GM19455 (cell line): ENCODE measurements at regions not wholly inside any gene's neighbourhood (a gene's known extent, or its start where the extent isn't known, plus 50 kb on each side); places are given as distances from the start of the nearest gene placed in this dataset.
"Not testable (repeated sequence)": the region's sequence is repeated elsewhere in the genome, so short reads cannot be mapped to it uniquely, and the experiment has no call there.

Source experiments
- ATAC-seq: cut with Tn5 transposase; IDR thresholded peaks from one replicate; pipeline ENCODE4 v1.9.1; 2021; ENCODE audit not compliant: unreplicated experiment

DNA sequence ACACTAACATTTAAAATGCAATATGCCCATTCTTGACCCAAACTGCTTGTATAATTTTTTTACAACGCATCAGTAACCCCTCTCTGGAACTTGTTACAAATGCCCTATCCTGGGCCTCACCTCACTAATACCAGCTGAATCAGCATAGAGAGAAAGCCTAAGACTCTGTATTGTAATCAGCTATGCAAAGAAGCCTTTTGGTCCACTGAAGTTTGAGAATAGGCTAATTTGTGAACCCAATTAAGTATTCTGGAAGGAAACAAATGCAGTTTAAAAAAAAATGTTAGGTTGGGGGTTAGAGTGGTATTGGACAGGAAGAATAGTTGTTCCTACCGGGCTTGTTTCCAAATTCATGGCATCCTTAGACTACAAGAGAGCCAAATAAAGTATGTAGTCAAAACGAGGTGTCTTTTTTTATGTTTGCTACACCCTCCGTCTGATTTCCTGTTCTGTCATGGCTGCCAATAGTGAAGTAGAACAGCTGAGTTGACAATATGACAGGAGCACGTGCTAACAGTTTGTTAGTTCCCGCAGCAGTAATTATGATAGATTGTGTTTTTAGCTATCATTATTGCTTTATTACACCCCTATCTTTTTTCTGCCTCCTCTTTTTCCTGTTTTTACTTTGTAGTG, 1048.7 kb upstream of the NUDT12 start:
- no peak for ATAC-seq

DNA sequence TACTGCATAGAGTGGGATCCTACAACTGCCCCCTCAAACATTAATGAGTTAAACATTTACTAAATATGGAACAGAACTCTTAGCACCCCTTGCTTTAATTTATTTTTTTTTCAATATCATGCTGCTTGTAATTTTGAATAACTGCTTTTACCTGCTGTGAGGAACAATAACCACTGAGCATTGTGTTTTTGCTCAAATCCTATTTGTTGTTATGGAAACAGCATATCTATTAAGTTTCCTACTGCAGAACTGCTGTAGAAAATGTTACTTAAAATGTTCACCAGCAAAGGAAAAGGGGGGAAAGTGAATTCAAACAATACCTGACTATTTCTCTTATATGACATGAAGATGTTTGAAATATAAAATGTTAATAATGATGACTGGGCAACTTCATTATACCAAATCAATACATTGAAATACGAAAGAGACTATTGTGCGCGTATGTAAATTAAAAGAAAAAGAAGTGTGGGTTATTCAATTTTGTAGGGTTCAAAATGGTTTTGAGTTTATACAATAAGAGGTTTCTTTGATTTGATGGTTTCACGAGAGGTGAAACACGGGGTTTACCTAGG, 1043.8 kb upstream of the NUDT12 start:
- ATAC-seq, result no peak

DNA sequence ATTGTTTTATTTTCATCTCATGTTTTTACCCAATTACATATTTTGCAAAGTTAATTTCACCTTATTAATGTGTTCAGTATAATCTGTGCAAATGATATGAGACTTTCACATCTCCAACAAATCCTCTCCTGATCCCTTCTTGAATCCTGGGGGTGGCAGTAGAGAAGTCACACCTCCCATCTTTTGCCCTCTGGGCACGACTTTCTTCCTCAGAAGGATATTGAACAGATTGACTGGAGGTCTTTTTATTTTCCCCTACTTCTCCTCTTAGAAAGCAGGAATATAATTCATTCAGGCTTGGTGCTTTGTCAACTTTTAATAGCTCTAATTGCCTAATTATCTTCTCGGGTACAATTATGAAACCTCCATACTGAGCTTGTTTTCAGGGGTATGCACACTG, 1037.1 kb upstream of the NUDT12 start:
- ATAC-seq, result no peak

DNA sequence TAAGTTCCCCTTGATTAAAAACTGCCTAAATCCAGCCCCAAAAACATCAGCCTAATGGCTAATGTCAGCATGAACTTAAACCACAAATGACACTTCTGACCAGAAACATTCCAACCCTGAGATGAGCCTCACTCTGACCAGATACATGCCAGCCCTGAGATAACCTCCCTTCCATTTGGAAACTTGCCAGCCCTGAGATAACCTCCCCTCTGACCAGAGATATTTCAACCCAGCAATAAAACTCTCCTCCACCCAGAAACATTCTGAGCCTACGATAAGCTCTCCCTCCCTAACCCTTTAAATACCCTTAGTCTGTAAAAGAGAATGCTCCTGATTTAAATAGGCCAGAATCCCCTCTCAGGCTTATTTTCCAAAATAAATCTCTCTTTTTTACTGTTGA, 1035.7 kb upstream of the NUDT12 start:
- ATAC-seq, result no peak

DNA sequence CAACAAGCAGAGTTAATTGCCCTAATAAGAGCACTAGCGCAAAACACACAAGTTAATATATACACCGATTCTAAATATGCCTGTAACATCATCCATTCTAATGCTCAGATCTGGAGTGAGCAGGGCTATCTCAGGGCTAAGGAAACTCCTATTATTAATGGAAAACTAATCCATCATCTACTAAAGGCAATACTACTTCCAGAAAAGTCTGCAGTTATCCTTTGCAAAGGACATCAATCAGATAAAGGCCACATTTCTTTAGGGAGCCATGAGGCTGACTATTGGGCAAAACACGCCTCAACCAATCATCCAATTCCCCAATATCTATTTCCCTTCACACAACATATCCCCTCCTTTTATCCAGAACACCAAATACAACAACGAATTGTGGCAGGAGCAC, 1032.3 kb upstream of the NUDT12 start:
- no peak for ATAC-seq

DNA sequence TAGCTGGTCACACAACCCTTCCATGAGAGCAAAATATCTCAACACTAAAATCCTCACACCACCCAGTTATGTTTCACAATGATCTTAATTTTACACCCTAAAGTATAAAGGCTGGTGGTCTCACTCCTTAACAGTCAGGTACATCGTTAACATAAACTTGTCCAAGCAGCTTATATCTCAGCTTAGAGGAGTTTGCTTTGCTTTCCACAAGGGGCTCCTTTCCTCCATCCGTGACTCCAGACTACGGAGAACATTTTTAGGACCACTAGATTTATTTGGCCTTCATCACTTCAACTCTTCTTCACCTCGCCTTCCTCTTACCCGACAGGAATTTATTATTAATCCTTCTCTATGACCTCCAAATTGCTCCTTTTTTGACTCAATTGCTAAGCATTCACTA, 1014.1 kb upstream of the NUDT12 start:
- ATAC-seq, result no peak

DNA sequence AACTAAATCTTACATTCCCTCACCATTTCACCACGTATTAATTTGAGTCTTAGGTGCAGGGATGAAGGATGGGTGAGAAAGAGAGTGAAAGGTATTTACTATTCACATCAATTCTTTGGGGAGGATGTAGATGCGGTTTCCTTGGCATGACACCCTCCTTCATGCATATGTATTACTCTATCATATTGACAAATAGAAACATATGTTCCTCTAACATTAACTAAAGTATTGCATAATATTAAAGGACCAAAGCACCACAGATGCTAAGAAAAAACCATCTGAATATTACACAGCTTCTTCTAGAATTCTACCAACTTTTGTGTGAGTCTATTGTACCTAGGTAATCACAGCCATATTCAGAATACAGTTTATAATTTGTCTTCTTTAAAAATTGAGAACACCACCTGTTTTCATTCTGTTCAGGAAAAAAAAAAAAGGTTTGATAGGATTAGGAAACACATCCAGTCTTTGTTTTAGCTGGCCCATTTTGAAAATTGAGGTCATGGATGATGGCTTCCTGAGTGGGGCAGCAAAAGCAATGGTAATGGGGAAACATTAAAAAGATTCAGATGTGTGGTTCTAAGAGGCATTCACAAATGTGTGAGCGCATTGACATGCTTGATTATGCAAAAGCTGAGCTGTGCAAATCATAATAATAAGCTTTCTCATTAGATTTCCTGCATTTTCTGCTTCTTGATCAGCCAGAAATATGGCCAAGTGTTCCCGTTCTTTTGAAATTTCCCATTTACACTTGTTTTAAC, 1011.5 kb upstream of the NUDT12 start:
- no peak for ATAC-seq

DNA sequence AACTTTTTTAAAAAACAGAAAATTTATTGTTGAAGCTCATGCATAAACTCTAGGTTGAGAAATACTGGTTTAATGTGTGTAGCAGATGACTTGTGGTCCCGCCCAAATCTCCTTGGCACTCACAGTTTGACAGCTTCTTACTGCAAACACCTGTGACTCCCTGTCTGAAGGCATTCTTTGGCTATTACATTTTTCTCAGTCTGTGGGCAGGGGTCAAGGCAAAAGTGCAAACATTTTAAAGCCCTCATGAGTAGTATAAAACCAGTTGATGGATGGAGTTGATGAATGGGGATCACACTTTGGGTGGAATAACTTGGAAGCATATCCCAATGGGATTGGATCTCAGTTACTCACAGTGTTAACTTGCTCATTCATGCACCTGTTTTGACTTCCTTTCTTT, 1007.0 kb upstream of the NUDT12 start:
- no peak for ATAC-seq

DNA sequence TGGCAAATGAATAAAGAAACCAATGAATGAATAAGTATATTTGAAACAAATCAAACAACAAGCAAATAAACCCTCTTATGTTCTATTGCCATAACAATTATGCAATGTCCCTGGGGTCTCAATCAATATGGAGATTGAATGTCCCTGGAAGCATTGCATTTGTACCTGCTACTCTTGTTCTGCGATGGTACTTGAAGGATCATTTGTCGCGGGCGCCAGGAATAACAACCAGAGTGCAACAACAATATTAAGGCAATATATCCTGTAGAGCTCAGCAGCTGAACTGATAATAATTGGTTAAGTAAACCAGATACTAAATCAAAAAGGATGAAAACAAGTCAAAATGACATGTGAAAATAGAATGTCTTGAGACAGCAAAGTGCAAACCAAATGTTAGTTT, 1001.9 kb upstream of the NUDT12 start:
- no peak for ATAC-seq

DNA sequence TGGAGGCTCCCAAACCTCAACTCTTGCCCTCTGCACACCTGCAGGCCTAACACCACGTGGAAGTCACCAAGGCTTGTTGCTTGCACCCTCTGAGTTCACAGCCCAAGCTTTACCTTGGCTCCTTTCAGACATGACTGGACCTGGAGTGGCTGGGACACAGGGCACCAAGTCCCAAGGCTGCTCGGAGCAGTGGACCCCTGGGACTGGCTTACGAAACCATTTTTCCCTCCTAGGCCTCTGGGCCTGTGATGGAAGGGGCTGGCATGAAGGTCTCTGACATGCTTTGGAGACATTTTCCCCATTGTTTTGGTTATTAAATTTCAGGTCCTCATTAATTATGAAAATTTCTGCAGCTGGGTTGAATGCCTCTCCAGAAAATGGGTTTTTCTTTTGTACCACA, 994.4 kb upstream of the NUDT12 start:
- no peak for ATAC-seq

DNA sequence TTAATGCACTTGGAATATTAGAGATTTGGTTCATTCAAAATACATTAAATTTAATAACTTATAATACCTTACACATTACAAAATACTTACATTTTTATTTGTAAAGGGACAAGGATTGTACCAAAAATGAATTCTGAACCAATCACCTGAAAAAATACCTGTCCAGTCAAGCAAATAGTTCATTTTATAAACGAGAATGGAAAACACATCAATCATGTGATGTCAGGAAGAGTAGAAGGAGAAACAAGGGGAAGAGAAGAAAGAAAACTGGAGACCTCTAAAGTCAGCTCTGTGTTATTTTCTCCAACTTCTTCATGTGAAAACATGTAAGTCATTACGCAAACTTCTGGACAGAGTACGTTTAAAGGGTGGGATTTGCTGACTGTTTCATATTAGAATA, 989.0 kb upstream of the NUDT12 start:
- ATAC-seq, result no peak

DNA sequence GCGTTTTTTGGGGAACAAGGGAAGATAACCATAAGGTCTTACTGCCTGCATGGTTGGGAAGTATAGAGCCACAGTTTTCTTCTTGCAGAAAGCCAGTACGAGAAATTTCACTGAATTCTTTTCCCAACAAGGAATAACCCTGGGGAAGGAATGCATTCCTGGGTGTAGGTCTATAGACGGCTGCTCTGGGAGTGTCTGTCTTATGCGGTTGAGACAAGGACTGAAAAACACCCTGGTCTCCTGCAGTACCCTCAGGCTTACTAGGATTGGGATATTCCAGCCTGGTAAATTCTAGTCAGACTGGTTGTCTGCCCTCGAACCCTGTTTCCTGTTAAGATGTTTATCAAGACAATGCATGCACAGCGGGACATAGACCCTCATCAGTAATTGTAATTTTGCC, 984.3 kb upstream of the NUDT12 start:
- not testable (repeated sequence) for ATAC-seq

DNA sequence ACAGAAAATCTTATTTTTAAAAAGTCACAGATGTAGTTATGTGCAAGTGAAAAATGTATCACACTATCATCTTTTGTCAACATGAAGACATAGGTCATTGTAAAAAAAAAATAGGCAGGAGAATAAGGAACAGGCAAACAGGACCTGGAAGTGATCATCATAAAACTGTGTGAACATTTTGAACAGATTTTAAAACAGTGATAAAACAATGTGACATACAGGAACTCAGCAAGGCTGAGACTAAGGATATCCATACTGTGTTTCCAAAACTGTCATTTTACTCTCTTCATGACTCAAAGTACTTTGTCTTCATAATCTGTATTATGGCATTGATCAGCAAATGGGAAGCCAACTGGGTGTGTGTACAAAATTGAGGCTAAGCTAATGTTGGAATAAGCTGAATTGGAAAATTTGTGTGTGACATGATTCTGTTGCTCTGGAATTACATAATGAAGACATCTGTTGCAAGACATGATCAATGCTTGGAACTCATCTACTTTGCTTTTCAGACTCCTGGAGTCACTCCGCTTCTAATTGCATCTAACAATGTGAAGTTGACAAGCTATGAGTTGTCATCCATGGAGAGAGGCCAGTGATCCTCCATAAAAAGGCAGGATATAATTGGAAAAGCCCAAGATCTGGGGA, 978.7 kb upstream of the NUDT12 start:
- ATAC-seq, result no peak

DNA sequence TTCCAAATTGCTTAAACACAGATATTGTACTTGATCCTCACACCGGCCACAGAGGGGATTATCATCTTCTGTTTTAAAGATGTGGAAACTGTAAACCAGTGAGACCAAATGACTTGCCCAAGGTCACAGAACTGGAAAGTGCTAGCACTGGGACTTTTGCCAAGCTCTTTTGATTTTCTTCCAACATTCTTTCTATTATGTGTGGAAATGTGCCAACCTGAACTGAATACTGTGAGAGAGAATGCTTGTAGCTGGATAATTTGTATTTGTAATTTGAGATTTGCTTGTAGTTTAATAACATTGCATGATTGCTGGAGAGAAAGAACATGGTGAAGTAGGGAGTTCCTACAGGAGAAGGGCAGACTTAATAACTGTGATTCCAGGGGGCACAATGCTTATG, 977.9 kb upstream of the NUDT12 start:
- ATAC-seq, result no peak

DNA sequence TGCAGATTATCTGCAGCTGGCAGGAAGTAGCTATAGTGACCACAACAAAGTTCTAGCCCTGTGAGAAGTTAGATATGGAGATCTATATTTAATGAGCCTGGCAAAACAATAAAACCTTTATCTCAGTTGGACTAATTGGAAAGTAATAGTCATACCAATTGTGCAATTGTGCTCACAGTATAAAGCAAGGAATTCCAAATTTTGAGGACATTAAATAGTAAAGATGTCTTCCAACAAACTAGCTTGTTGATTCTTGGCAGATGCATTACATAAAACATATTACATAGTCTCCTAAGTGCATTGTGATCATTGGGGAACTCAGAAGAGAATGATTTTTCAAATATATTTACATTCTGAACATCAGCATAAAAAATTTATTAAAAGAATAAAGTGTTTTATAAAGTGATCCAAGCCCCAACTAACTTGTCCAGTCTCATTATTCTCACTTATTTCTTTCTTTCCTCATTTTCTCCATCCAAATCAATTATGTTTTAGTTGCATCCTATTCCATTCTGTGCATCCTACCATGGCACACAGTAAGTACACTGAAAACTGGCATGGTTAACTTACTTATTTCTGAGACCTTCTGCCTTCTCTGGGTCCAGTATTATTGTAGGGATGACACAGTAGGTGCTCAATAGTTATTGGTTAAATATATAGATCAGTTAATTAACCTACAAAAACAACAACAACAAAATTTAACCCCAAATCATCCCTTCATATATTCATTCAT, 977.2 kb upstream of the NUDT12 start:
- no peak for ATAC-seq

DNA sequence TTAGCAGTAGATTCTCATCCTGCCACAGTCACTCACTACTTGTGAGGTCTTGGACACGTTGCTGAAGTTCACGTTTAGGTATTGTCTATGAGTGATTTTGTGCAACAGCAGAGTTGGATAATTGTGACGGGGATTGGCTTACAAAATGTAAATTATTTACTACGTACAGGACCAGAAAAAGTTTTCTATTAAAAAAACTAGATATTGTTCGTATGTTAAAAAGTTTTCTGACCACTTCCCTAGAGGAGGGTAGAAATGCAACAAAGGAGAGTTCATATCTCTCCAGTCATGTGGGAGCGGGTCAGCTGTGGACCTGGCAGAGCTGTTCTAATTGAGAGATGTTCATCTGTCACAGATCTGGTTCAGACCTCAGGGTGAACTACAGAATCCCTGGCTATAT, 976.1 kb upstream of the NUDT12 start:
- ATAC-seq, result no peak

DNA sequence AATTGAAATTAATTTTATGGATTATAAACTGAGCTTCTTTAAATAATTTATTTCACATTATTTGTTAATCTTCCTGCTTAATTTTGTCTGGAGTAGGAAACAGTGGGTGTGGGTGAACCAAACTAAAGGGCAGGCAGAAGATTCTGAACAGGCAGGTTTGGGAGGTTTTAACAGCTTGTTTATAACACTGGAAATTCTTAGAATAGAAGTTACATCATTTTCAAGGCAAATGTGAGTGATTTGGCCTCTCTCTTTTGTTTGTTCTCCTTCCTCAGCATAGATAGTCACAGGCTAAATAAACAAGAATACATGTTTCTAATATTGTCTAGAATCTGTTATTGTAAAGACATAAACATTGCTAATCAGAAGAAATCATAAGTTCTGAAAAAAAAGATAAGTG, 970.9 kb upstream of the NUDT12 start:
- no peak for ATAC-seq

DNA sequence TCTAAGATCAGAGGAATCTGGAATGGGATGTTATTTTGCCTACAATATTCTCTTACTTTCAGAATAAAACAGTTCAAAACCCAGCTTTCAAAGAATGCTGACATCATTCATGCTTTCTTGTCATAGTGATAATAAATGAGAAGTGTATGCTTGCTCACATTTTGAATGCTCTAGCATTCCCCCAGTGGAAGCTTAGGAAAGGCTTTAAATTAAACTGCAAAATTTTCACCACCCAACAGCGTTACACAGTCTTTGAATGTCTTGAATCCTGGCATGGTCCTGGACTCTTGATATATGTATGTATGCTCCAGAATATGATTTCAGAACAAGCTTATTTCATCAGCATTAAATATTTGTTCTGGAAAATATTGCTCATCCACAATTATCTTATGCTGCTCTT, 964.3 kb upstream of the NUDT12 start:
- ATAC-seq, result no peak

DNA sequence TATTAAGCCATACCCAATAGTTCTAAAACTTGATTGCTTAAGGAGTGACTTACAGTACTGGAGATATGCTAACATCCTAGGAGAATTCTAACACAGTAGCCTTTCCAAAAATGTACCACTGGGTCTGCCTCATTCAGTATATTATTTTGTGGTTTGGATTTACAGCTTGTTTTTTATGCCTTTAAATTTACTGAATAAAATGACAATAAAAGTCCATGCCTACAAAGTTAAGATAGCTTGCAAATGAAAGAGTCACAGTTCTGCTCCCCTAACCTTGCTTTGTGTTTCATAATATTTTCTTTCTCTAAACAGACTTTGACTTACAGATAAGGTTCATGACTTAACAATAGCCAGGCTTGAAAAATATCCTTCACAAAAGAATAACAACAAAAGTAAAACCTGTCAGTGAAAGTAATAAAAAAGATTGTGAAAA, 951.1 kb upstream of the NUDT12 start:
- no peak for ATAC-seq

DNA sequence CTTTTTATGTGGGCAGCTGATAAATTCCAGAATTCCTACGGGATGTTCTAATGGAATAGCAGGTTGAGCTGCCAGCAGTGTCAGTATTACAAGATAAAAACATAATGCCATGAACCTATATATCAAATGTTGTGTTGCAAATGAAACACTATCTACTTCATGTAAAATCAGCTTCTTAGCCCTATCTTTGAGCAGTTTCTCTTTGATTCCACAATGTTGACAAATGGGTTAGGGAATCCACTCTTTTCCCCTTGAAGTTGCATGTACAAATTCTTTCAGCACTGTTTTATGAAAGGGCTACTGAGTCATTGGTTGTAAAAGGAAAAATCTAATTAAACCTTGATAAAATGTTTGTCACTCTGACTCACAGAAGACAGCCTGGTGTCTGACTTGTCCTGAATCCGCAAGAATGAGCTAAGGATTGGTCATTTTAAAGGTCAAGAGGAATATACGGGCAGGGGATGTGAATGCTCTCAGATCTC, 950.6 kb upstream of the NUDT12 start:
- ATAC-seq, result no peak
